Activated CD4-positive, alpha-beta T cell treated with anti-CD3 and anti-CD28 coated beads, Interleukin-2, amount 10 ng/mL, durations not matched to agents 7 days and 5 days (primary cell): ENCODE measurements at regions not wholly inside any gene's neighbourhood (a gene's known extent, or its start where the extent isn't known, plus 50 kb on each side); places are given as distances from the start of the nearest gene placed in this dataset.

Experiments
- CTCF ChIA-PET: fragments of 350-600 bp; sonication (Branson Sonifier 250); formaldehyde crosslinking; loops from one replicate; lab custom pipeline; 2021; ENCODE audit warnings: antibody characterized with exemption; lab: Charles Lee
- POLR2A ChIA-PET: fragments of 350-600 bp; sonication (Branson Sonifier 250); formaldehyde crosslinking; loops from one replicate; lab custom pipeline; 2021; ENCODE audit warnings: antibody characterized with exemption; lab: Charles Lee
- DNase-seq: peaks from one replicate; pipeline ENCODE4 v3.0.0-alpha.2; 2020
- H3K27ac Mint-ChIP-seq: one replicate; pipeline ENCODE4 v1.8.0; 2021; ENCODE audit warnings: mild to moderate bottlenecking, moderate library complexity, mixed read lengths
- H3K27me3 Mint-ChIP-seq: one replicate; pipeline ENCODE4 v1.8.0; 2021; ENCODE audit warnings: mixed read lengths
- H3K36me3 Mint-ChIP-seq: one replicate; pipeline ENCODE4 v1.8.0; 2021; ENCODE audit warnings: low read depth, mixed read lengths
- H3K4me1 Mint-ChIP-seq: one replicate; pipeline ENCODE4 v1.8.0; 2021; ENCODE audit warnings: mixed read lengths
- H3K4me3 Mint-ChIP-seq: one replicate; pipeline ENCODE4 v1.8.0; 2021; ENCODE audit warnings: mild to moderate bottlenecking, moderate library complexity, mixed read lengths
- H3K9me3 Mint-ChIP-seq: one replicate; pipeline ENCODE4 v1.8.0; 2021; ENCODE audit warnings: mixed read lengths

- H3K36me3 Mint-ChIP-seq: no peaks in the 10 kb centered on the region
- peaks cover 2% of the 10 kb centered on the region for H3K9me3 Mint-ChIP-seq
- ChIA-PET CTCF (no interaction called here), POLR2A (no interaction called here)
- no peaks in the 10 kb centered on the region for H3K4me1 Mint-ChIP-seq
- H3K27ac Mint-ChIP-seq: no peak overlapping the region
- no peak for DNase-seq
- no peak overlapping the region for H3K4me3 Mint-ChIP-seq
- peaks cover 7% of the 10 kb centered on the region for H3K27me3 Mint-ChIP-seq
These were observed 387.9 kb downstream of the MIAT start for GRCh38 chr22:27045103-27045947.

GRCh38 chr22:27046086-27046485 is 388.7 kb downstream of the MIAT start:
- Mint-ChIP-seq H3K27ac (no peak overlapping the region), H3K36me3 (no peaks in the 10 kb centered on the region)
- POLR2A ChIA-PET: no interaction called here

DNA sequence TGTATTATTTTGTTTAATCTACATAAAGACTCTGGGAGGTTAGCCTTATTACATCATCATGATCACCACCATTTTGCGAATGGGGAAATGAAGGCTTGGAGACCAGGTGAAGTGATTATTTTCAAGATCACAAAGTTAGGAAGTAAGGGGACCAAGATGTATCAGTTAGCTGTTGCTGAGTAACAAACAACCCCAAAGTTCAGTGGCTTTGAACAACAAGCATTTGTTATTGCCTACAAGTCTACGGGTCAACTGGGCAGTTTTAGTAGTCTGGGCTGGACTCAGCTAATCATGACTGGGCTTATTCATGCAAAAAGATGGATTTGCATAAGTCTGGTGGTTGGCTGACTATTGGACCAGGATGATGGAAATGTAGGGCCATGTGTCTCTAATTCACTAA is 389.2 kb downstream of the MIAT start:
- ChIA-PET POLR2A (no interaction called here), CTCF (no interaction called here)
- H3K4me1 Mint-ChIP-seq: no peaks in the 10 kb centered on the region
- H3K9me3 Mint-ChIP-seq: peaks cover 2% of the 10 kb centered on the region
- H3K4me3 Mint-ChIP-seq: no peak overlapping the region
- H3K27ac Mint-ChIP-seq: no peak overlapping the region
- no peak for DNase-seq
- H3K27me3 Mint-ChIP-seq: peaks cover 7% of the 10 kb centered on the region
- H3K36me3 Mint-ChIP-seq: no peaks in the 10 kb centered on the region

More at GRCh38 chr22:27046086-27046485, 388.7 kb downstream of the MIAT start:
- peaks cover 7% of the 10 kb centered on the region for H3K27me3 Mint-ChIP-seq
- no peaks in the 10 kb centered on the region for H3K4me1 Mint-ChIP-seq
- CTCF ChIA-PET: no interaction called here
- DNase-seq: no peak
- peaks cover 2% of the 10 kb centered on the region for H3K9me3 Mint-ChIP-seq
- H3K4me3 Mint-ChIP-seq: no peak overlapping the region

GRCh38 chr22:27050771-27051170 is 393.4 kb downstream of the MIAT start:
- DNase-seq: no peak
- CTCF ChIA-PET: no interaction called here
- H3K4me3 Mint-ChIP-seq: no peak overlapping the region
- H3K4me1 Mint-ChIP-seq: no peaks in the 10 kb centered on the region
- POLR2A ChIA-PET: no interaction called here
- H3K36me3 Mint-ChIP-seq: no peaks in the 10 kb centered on the region
- H3K27me3 Mint-ChIP-seq: no peaks in the 10 kb centered on the region
- no peak overlapping the region for H3K27ac Mint-ChIP-seq
- H3K9me3 Mint-ChIP-seq: peaks cover 2% of the 10 kb centered on the region

DNA sequence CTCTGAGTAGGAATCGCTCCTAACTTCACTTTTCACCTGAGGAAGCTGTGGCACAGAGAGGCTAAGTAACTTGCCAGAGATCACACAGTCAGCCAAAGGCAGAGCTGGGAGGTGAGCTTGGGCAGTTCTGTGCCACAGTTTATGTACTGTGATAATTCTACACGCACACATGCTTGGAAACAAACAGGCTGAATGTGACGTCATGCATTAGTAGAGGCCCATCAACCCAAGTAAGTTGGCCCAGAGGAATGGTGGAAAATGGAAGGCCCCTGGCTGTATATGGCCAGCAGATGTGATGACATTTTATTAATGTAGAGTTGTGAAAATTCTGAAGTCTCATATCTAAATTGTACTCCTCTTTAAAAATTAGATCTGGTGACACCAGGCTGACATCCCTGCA is 394.0 kb downstream of the MIAT start:
- Mint-ChIP-seq H3K36me3 (no peaks in the 10 kb centered on the region), H3K27me3 (no peaks in the 10 kb centered on the region), H3K9me3 (peaks cover 2% of the 10 kb centered on the region), H3K4me1 (no peaks in the 10 kb centered on the region), H3K4me3 (no peak overlapping the region), H3K27ac (no peak overlapping the region)
- DNase-seq: no peak
- ChIA-PET POLR2A (no interaction called here), CTCF (no interaction called here)

- ChIA-PET POLR2A (no interaction called here), CTCF (no interaction called here)
- no peaks in the 10 kb centered on the region for H3K4me1 Mint-ChIP-seq
- H3K9me3 Mint-ChIP-seq: no peaks in the 10 kb centered on the region
- no peak overlapping the region for H3K27ac Mint-ChIP-seq
- no peaks in the 10 kb centered on the region for H3K27me3 Mint-ChIP-seq
- DNase-seq: no peak
- H3K36me3 Mint-ChIP-seq: no peaks in the 10 kb centered on the region
- H3K4me3 Mint-ChIP-seq: no peak overlapping the region
These were observed 400.3 kb downstream of the MIAT start for GRCh38 chr22:27057717-27058116.

DNA sequence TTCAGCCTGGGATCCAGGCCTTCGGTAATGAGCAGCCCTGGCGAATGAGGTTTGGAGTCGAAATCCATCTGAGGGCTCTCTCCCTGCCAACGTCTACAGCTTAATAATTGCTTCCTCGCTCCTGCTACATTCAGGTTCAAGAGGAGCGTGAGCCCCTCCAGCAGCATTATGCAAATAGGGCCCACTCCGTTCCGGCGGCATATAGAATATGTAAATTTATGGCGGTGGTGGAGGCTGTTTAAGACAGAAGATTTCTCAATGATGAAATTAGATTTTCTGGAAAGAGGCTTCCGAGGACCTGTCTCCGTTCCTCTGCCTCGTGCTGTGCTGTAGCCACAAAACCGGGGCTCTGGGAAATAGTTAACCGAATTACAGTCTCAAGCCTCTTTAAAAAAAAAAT is 402.8 kb downstream of the MIAT start:
- DNase-seq: no peak
- H3K9me3 Mint-ChIP-seq: no peaks in the 10 kb centered on the region
- H3K4me3 Mint-ChIP-seq: no peak overlapping the region
- H3K36me3 Mint-ChIP-seq: no peaks in the 10 kb centered on the region
- ChIA-PET POLR2A (no interaction called here), CTCF (no interaction called here)
- peaks cover 3% of the 10 kb centered on the region for H3K27me3 Mint-ChIP-seq
- H3K4me1 Mint-ChIP-seq: no peaks in the 10 kb centered on the region
- H3K27ac Mint-ChIP-seq: no peak overlapping the region

DNA sequence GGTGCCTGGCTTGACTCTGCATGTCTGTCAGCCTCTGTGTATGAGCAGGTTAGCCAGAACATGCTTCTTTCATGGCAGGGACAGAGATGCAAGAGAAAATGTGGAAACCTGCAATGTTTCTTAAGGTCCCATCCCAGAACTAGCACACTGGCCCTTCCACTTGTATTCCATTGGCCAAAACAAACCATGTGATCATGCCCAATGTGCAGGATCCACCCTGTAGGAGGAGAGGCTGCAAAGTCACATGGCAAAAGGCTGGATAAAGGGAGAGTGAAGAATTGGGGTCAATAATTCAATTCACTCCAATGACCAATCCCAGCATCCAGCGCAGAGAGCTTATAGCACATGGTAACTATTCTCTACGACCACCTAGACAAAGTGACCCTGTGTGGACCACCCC is 405.5 kb downstream of the MIAT start:
- CTCF ChIA-PET: no interaction called here
- Mint-ChIP-seq H3K36me3 (no peaks in the 10 kb centered on the region), H3K9me3 (no peaks in the 10 kb centered on the region), H3K4me3 (no peak overlapping the region), H3K27me3 (peaks cover 3% of the 10 kb centered on the region), H3K4me1 (no peaks in the 10 kb centered on the region), H3K27ac (no peak overlapping the region)
- DNase-seq: no peak
- POLR2A ChIA-PET: no interaction called here

GRCh38 chr22:27063406-27063805 is 406.0 kb downstream of the MIAT start:
- no peaks in the 10 kb centered on the region for H3K4me1 Mint-ChIP-seq
- H3K4me3 Mint-ChIP-seq: no peak overlapping the region
- ChIA-PET CTCF (no interaction called here), POLR2A (no interaction called here)
- H3K9me3 Mint-ChIP-seq: no peaks in the 10 kb centered on the region
- DNase-seq: no peak
- peaks cover 3% of the 10 kb centered on the region for H3K27me3 Mint-ChIP-seq
- H3K36me3 Mint-ChIP-seq: no peaks in the 10 kb centered on the region
- H3K27ac Mint-ChIP-seq: no peak overlapping the region

- no peaks in the 10 kb centered on the region for H3K9me3 Mint-ChIP-seq
- DNase-seq: no peak
- H3K4me1 Mint-ChIP-seq: no peaks in the 10 kb centered on the region
- CTCF ChIA-PET: no interaction called here
- H3K27ac Mint-ChIP-seq: no peak overlapping the region
- no peak overlapping the region for H3K4me3 Mint-ChIP-seq
- peaks cover 3% of the 10 kb centered on the region for H3K27me3 Mint-ChIP-seq
- POLR2A ChIA-PET: no interaction called here
- no peaks in the 10 kb centered on the region for H3K36me3 Mint-ChIP-seq
These were observed 406.5 kb downstream of the MIAT start for GRCh38 chr22:27063841-27064240.

DNA sequence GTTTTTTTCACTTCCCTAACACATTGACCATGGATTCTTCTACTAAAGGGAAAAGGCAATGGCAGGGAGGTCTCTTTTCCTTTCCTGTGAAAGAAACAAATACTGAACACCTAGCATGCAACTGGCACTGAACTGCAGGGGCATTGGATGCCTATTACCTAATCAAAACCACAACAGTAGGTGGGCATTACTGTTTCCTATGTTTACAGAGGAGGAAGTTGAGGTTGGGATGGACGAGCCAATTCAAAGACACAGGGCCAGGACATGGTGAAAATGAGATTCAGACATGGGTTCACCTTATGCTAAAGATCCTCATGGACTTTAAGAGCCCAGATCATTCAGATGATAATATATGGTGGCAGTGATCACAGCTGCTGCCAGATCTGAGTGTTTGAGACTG is 407.0 kb downstream of the MIAT start:
- CTCF ChIA-PET: no interaction called here
- no peaks in the 10 kb centered on the region for H3K9me3 Mint-ChIP-seq
- POLR2A ChIA-PET: no interaction called here

GRCh38 chr22:27065279-27065678 is 407.9 kb downstream of the MIAT start:
- DNase-seq: no peak
- H3K27me3 Mint-ChIP-seq: peaks cover 3% of the 10 kb centered on the region
- ChIA-PET CTCF (no interaction called here), POLR2A (no interaction called here)
- no peaks in the 10 kb centered on the region for H3K4me1 Mint-ChIP-seq
- H3K36me3 Mint-ChIP-seq: no peaks in the 10 kb centered on the region
- no peak overlapping the region for H3K27ac Mint-ChIP-seq
- no peak overlapping the region for H3K4me3 Mint-ChIP-seq
- H3K9me3 Mint-ChIP-seq: no peaks in the 10 kb centered on the region

More for the DNA sequence above, 407.0 kb downstream of the MIAT start:
- DNase-seq: no peak
- no peak overlapping the region for H3K27ac Mint-ChIP-seq
- peaks cover 3% of the 10 kb centered on the region for H3K27me3 Mint-ChIP-seq
- H3K4me1 Mint-ChIP-seq: no peaks in the 10 kb centered on the region
- H3K4me3 Mint-ChIP-seq: no peak overlapping the region
- H3K36me3 Mint-ChIP-seq: no peaks in the 10 kb centered on the region

- CTCF ChIA-PET: no interaction called here
- DNase-seq: no peak
- no peaks in the 10 kb centered on the region for H3K36me3 Mint-ChIP-seq
- peaks cover 3% of the 10 kb centered on the region for H3K27me3 Mint-ChIP-seq
- POLR2A ChIA-PET: no interaction called here
- no peak overlapping the region for H3K27ac Mint-ChIP-seq
- no peak overlapping the region for H3K4me3 Mint-ChIP-seq
- H3K9me3 Mint-ChIP-seq: no peaks in the 10 kb centered on the region
- H3K4me1 Mint-ChIP-seq: no peaks in the 10 kb centered on the region
These were observed 409.5 kb downstream of the MIAT start for GRCh38 chr22:27066856-27067255.

DNA sequence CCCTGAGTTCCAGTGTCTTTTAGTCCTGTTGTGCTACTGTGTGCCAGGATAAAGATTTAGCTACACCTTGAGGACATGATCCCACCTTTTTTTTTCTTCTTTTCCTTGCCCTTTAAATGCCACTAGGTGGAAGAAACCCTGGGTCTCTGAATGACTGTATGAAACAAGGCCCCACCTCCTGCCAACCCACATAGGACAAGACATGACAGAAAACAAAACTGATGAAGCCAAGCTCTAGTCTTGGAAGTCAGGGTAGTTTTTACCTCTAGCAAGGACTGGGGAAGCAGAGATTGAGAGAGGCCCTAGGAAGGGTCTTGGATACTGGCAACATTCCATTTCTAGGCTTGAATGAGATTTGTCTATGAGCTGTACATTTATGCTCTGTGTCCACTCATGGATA is 410.7 kb downstream of the MIAT start:
- no peaks in the 10 kb centered on the region for H3K9me3 Mint-ChIP-seq
- H3K27ac Mint-ChIP-seq: no peak overlapping the region
- no peaks in the 10 kb centered on the region for H3K36me3 Mint-ChIP-seq
- H3K4me3 Mint-ChIP-seq: no peak overlapping the region
- POLR2A ChIA-PET: no interaction called here
- DNase-seq: no peak
- H3K27me3 Mint-ChIP-seq: peaks cover 3% of the 10 kb centered on the region
- no peaks in the 10 kb centered on the region for H3K4me1 Mint-ChIP-seq
- CTCF ChIA-PET: no interaction called here
